ENCODE measurements at regions not wholly inside any gene's neighbourhood (a gene's known extent, or its start where the extent isn't known, plus 50 kb on each side); places are given as distances from the start of the nearest gene placed in this dataset.
"Not testable (repeated sequence)": the region's sequence is repeated elsewhere in the genome, so short reads cannot be mapped to it uniquely, and the experiment has no call there.

- no peak for DNase-seq
Measured at GRCh38 chr3:27779176-27779575, 57.1 kb upstream of the EOMES start.

- DNase-seq: no peak
Measured at GRCh38 chr3:27789420-27789819, 67.3 kb upstream of the EOMES start.

GRCh38 chr3:27791956-27792355, 69.8 kb upstream of the EOMES start:
- no peak for DNase-seq

GRCh38 chr3:27792869-27793268, 70.7 kb upstream of the EOMES start:
- peak; percentile 56 for DNase-seq

- no peak for DNase-seq
Measured at GRCh38 chr3:27794211-27794610, 72.1 kb upstream of the EOMES start.

- DNase-seq: no peak
Measured at GRCh38 chr3:27796365-27796875, 74.3 kb upstream of the EOMES start.

DNA sequence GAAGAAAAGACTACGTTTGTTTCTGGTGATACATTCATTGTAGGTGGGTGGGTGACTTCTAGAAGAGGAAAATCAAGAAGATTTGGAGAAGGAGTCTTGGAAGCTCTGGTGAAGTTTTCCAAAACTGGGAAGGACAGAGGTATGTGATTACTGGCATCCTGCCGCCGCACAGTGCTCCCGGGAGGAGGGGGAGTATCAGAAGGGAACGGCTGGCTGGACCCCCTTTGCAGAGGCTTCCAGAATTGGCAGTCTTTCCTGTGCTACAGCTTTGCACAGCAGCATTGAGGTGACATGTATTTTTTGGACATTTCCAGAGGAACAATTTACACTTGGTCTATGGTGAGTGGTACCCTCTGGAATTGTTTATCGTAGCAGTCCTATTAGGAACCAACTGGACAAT, 75.7 kb upstream of the EOMES start:
- DNase-seq: no peak

DNA sequence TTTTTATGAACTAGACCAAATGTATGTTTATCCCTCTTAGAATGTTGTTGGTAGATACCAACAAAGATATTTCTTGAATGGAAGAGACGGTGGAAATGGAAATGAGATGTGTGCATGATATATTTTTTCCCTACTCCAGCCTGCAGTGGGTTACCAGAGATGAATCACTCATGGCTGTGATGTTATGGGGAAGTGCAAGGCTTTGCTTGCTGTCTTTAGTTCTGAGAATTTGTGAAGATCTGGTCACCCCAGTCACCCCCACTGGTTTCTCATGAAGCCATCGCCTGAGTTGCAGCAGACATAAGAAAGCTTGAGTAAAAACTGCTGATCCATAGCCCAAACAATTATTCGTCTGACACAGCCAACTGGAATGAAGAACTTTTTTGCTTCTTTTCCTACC, 78.1 kb upstream of the EOMES start:
- no peak for DNase-seq

DNA sequence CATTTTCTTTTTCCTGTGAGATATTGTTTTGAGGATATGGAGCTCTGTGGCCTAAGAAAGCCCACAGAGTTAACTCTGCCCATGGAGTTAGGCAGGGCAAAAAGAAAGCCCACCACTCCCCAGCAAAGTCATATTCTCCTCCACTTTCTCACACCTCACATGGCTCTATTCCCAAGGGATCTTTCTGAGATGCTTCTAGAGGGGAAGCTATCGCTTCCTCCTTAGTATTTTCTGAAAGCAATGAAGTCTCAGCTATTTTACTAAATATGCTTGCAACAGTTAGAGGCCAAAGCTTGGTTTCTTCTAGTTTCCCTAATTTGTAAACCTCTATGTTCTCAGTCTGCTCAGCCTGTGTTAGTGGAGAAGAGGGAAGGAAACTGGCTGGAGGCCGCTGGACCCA, 80.3 kb upstream of the EOMES start:
- no peak for DNase-seq

DNA sequence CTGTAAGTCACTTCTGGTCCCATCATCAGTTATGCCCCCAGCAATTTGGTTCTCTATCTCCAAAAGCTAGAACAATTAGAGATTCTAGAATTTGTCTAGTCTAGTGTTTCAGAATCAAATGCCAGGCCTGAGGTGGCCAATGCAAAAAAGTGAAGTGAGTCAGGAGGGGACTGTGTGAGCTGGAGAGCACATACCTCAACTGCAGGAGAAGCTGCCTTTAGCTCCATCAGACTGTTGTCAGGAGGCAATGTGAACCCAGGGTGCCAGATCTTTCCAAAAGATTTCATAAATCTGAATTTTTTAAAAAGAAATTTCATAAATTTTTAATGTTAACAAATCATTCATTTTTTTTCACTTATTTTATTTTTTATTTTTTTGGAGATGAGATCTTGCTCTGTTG, 80.7 kb upstream of the EOMES start:
- DNase-seq: no peak

DNA sequence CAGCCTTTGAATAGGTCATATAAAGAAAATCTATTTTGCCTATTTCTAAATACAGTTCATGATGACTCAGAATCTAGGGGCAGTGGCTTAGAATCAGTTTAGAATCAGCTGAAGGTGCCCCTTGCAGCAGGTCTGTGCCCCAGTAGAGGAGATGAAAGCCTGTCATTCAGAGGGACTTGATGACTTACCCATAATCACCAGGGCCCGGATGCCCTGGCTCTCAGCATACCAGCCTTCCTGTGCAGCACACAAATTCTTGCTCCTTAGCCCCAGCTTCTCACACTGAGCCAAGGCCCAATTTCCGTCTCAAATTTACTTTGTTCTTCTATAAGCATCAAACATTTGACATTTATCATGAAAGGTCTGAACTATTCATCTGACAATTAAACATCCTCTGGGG, 83.2 kb upstream of the EOMES start:
- DNase-seq: no peak

DNA sequence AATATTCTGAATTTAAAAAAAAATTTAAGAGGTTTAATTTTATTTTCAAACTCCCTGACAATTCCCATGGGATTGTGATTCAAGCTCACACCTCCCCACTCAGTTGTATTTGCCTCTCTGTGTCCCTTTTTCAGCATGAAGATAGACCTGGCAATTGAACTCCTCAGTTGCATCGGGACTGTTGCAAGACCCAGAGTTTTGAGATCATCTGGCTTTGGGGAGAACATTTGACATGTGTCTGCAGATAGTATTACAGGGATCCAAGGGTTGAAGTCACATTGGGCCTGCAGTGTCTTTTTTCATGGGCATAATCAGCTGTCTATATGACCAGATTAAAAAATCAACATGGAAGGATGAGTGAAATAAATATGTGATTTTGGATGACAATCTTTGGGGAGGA, 91.1 kb upstream of the EOMES start:
- DNase-seq: no peak

DNA sequence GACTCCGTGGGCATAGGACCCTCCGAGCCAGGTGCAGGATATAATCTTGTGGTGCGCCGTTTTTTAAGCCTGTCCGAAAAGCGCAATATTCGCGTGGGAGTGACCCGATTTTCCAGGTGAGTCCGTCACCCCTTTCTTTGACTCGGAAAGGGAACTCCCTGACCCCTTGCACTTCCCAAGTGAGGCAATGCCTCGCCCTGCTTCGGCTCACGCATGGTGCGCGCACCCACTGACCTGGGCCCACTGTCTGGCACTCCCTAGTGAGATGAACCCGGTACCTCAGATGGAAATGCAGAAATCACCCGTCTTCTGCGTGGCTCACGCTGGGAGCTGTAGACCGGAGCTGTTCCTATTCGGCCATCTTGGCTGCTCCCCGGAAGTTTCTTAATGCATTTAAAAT, 99.5 kb upstream of the EOMES start:
- DNase-seq: not testable (repeated sequence)

GRCh38 chr3:27824312-27825200, 102.4 kb upstream of the EOMES start:
- no peak for DNase-seq

GRCh38 chr3:27826448-27826847, 104.3 kb upstream of the EOMES start:
- no peak for DNase-seq

- no peak for DNase-seq
Measured at GRCh38 chr3:27827041-27827440, 104.9 kb upstream of the EOMES start.

DNA sequence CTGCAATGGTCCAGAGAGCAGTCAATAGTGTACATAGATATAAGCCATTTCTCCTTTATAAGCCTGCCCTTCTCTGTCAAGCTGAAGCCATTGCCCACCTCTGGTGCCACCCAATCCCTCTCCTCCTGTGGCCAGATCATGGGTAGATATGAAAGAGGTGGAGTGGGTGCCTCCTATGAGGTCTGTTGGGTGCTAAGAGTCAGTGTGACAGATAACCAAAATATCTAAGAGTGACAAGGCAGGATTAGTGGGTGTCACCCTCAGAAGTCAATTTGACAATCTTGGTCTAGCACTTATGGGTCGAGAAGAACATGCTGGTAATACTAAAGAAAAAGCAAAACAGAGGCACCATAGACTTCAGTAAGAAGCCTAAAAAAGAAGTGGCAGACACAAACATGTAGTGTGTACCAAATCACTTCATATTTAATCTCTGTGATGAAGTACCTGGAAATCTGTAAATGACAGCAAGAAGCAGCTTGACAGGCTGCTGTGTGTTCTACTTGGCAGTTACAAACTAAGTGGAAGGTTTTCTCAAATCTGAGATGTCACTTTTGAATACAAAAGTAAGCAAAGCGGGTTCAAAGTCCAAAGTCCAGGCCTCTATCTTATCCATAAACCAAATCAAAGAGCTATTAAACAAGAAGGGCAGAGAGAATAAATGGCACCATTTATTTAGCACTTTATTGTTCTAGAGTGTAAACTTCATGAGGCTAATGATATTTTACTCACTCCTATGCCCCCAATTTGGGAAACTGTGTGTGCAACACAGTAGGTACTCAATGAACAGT, 118.9 kb upstream of the EOMES start:
- no peak for DNase-seq

DNA sequence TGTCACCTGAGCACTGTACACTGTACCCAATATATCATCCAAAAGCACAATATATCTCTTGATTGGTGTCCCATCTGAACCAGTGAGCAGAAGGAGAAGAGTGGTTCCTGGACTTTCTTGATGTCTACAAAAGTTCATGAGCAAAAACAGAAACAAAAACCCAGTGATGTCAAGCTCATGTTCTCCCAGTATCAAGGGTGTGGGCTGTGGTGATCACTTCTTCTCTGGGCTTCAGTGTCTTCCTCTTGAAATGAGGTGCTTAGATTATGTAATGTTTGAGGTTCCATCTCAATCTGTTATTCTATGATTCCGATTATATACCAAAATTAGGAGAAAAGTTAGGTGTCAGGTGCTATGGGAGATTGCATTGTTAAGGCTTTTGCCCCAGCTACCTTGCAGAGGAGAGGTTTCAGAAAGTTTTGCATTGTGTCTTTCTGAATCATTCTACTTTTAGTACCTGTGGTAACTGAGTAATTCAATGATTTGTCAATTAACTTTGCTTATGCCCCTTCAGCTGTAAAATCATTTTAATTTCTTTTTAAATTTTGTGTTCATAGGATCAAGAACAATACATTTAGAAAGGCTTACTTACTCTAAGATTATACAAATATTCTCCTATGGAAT, 122.0 kb upstream of the EOMES start:
- DNase-seq: no peak

- no peak for DNase-seq
Measured at GRCh38 chr3:27847697-27848096, 125.6 kb upstream of the EOMES start.

DNA sequence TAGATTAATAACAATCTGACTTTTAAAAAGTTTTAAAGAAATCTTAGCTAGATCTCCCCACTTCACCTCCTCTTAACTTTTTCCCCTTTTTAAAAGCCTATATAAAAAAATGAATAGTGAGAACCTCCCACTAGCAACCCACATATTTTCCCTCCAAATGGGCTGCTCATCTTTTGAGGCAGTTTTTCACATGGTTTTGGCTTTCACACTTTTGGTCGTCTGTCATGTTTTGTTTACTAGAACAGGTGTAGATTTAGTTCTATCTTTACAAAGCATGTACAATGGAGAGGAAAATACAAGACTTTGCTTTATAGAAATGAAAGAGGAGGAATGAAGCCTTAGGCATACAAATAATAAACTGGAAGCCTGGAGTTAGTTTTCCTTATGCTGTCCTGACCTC, 126.7 kb upstream of the EOMES start:
- no peak for DNase-seq

DNA sequence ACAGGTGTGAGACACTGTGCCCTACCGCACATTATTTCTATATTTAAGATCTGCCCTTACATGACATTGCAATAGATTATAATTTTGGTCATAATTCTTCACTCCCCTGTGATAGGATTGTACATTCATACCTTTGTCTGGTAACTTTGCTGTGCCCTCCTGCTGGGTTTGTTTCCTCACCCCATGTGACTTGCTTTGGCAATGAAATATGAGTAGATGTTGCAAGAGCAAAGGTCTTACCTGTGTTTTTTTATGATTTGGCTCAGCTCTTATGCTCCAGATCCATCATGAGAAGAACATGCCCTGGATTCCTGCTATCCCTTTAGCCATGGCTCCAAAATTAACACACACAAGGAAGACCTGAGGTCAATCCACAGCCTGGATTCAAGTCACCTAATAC, 137.7 kb upstream of the EOMES start:
- no peak for DNase-seq

DNA sequence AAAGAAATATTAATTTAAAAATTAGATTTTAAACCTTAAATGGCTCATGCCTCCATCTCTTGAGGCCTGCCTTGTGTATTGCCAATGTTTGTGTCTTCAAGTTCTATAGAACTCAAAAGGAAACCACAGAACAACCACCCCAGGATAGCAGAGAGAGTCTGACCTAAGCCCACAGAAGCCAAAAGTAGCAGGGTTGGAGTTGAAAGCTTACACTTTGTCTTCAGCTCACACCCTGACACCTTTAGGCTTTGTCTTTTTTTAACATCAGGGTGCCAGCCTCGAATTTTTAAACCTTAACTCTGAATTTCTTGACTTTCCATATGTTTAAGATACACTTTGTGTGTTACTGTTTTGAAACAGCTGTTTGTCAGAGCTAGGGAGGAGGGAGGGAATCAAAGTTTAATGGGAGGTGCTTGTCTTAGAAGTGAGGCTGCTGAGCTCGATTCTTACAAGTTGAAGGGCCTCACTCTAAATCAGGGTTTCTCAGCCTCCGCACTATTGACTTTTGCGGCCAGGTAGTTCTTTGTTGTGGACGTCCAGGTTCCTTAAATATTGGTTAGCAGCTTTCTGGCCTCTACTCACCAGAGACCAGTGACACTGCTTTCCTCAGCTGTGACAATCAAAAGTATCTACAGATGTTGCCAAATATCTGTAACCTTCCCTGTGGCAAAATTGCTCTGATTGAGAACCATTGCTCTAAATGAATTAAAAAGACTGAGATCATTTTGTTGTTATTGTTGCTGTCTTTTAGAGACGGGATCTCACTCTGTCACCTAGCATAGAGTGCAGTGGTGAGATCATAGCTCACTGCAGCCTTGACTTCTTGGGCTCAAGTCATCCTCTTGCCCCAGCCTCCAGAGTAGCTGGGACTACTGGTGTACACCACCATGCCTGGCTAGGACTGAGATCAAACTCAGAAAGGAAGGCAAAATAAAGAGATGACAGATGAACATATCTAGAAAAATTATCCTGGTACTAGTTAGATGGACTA, 139.2 kb upstream of the EOMES start:
- DNase-seq: no peak

Measured in islet precursor cell (in vitro differentiated cells).